Prostate gland (tissue), 2 donors: ENCODE measurements at regions not wholly inside any gene's neighbourhood (a gene's known extent, or its start where the extent isn't known, plus 50 kb on each side); places are given as distances from the start of the nearest gene placed in this dataset.

Source experiments
- POLR2A ChIP-seq: fragments of 450-650 bp; IDR thresholded peaks from one replicate; pipeline ENCODE4 v1.6.1; 2016; ENCODE audit warnings: antibody characterized with exemption, mild to moderate bottlenecking
- POLR2AphosphoS5 ChIP-seq: sonication (generic); formaldehyde crosslinking; IDR thresholded peaks from one replicate; pipeline ENCODE4 v1.6.1; 2017; ENCODE audit warnings: antibody characterized with exemption
- TF ChIP-seq, protein P1 (sequence below), 4 experiments: fragments of 200-600 bp in 2 of 4; fragments of 450-650 bp in 2 of 4; sonication (generic) in 2 of 4; IDR thresholded peaks; 1 replicate in 3 of 4; 2 replicates in 1 of 4; pipeline ENCODE4 v1.5.1; 2016 to 2019; ENCODE audit warnings: antibody characterized with exemption in 4 of 4, mild to moderate bottlenecking in 2 of 4, moderate library complexity in 2 of 4

DNA sequence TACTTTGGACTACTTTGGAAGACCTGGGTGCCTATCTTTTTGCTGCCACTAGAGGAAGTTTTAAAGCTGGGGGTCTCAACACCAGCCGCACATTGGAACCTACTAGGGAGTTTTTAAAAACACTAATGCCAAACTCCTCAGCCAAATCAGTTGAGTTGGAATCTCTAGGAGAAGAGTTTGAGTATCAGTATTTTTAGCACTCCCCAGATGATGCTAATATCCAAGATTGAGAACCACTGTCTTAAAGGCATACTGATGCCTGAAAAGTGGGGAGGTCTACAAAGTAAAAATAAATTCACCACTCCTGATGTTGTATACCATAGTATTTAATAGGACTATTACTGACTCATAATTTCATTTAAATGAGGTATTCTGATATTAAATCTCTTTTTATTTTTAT lies 62.9 kb upstream of the COL21A1 start:
- TF ChIP-seq, protein P1, sequence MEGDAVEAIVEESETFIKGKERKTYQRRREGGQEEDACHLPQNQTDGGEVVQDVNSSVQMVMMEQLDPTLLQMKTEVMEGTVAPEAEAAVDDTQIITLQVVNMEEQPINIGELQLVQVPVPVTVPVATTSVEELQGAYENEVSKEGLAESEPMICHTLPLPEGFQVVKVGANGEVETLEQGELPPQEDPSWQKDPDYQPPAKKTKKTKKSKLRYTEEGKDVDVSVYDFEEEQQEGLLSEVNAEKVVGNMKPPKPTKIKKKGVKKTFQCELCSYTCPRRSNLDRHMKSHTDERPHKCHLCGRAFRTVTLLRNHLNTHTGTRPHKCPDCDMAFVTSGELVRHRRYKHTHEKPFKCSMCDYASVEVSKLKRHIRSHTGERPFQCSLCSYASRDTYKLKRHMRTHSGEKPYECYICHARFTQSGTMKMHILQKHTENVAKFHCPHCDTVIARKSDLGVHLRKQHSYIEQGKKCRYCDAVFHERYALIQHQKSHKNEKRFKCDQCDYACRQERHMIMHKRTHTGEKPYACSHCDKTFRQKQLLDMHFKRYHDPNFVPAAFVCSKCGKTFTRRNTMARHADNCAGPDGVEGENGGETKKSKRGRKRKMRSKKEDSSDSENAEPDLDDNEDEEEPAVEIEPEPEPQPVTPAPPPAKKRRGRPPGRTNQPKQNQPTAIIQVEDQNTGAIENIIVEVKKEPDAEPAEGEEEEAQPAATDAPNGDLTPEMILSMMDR (IDR thresholded peaks at IDR 0.05): no peak
- TF ChIP-seq POLR2AphosphoS5 (no peak), POLR2A (no peak)
